HepG2 (cell line): ENCODE measurements at regions not wholly inside any gene's neighbourhood (a gene's known extent, or its start where the extent isn't known, plus 50 kb on each side); places are given as distances from the start of the nearest gene placed in this dataset.

Source experiments
- ATAC-seq: fragments of 200-7000 bp; cut with Tn5 transposase; 3 replicates; pipeline ENCODE4 v1.9.1; 2020; ENCODE audit warnings: mild to moderate bottlenecking, moderate library complexity
- BruUV-seq: library from RNA; stranded (reverse); fragments of 400-500 nt; replicated peaks from 2 replicates; lab custom pipeline; 2021; lab: Mats Ljungman, UMichigan
- CTCF ChIA-PET: fragments of 300-600 bp; formaldehyde crosslinking; extraction: SDS; loops from one replicate; lab custom pipeline; 2021; ENCODE audit warnings: low total read pairs, inconsistent platforms, low intra/inter-chr PET ratio; lab: Yijun Ruan, JAX
- POLR2A ChIA-PET: fragments of 350-600 bp; sonication (Branson Sonifier 250); formaldehyde crosslinking; loops from one replicate; lab custom pipeline; 2020; ENCODE audit warnings: antibody characterized with exemption, inconsistent platforms; lab: Yijun Ruan, JAX
- DNase-seq: peaks from one replicate; pipeline ENCODE4 v3.0.0-alpha.2; 2015; ENCODE audit warnings: low spot score
- FAIRE-seq: peaks from 3 replicates; lab custom pipeline; 2011; peaks lifted over from hg19 to GRCh38; lab: Jason Lieb, UNC
- H2AFZ ChIP-seq: one replicate; pipeline ENCODE4 v1.6.1; 2011; ENCODE audit warnings: low read length, inconsistent platforms
- H3K27ac ChIP-seq: fragments of 300-600 bp; 3 replicates; pipeline ENCODE4 v1.8.0; 2011; ENCODE audit warnings: mixed run types, mild to moderate bottlenecking, mixed read lengths, low read length, inconsistent platforms; ENCODE audit not compliant: insufficient read depth; ENCODE audit errors: extremely low read length
- H3K27me3 ChIP-seq, 2 experiments: fragments of 200-600 bp in 1 of 2; 2 replicates in 1 of 2; 3 replicates in 1 of 2; pipeline versions ENCODE4 v1.6.0 to v1.8.0; 2011; ENCODE audit warnings: low read length in 2 of 2, mild to moderate bottlenecking in 2 of 2, moderate library complexity in 2 of 2, inconsistent platforms in 1 of 2; ENCODE audit not compliant: insufficient read depth in 2 of 2, control insufficient read depth in 1 of 2
- H3K36me3 ChIP-seq, 2 experiments: fragments of 200-600 bp in 1 of 2; replicated peaks in 1 of 2; 2 replicates in 1 of 2; 3 replicates in 1 of 2; pipeline versions ENCODE4 v1.5.1 to v1.8.0; 2011; ENCODE audit warnings: low read length in 2 of 2, inconsistent platforms in 1 of 2; ENCODE audit not compliant: insufficient read depth in 2 of 2, control insufficient read depth in 1 of 2
- H3K4me1 ChIP-seq: 2 replicates; pipeline ENCODE4 v1.5.1; 2012; ENCODE audit warnings: low read length, inconsistent platforms; ENCODE audit not compliant: insufficient read depth
- H3K4me2 ChIP-seq: 2 replicates; pipeline ENCODE4 v1.6.0; 2011; ENCODE audit warnings: low read depth, low read length, inconsistent platforms
- H3K4me3 ChIP-seq, 3 experiments: fragments of 200-600 bp in 1 of 3; sonication (generic), shearing (Covaris generic) in 1 of 3; replicated peaks in 1 of 3; 2 replicates each; pipeline ENCODE4 v1.5.1; 2011 to 2016; ENCODE audit warnings: low read length in 3 of 3, inconsistent platforms in 2 of 3, low read depth in 2 of 3, mild to moderate bottlenecking in 2 of 3, control low read depth in 1 of 3, mixed read lengths in 1 of 3; ENCODE audit not compliant: insufficient read depth in 1 of 3
- H3K79me2 ChIP-seq: one replicate; pipeline ENCODE4 v1.6.1; 2011; ENCODE audit warnings: low read length, inconsistent platforms; ENCODE audit not compliant: insufficient read depth
- H3K9ac ChIP-seq: 2 replicates; pipeline ENCODE4 v1.6.0; 2011; ENCODE audit warnings: mild to moderate bottlenecking, low read depth, low read length, inconsistent platforms; ENCODE audit not compliant: insufficient read depth
- H3K9me3 ChIP-seq: 2 replicates; pipeline ENCODE4 v1.5.1; 2012; ENCODE audit warnings: mild to moderate bottlenecking, low read length
- H4K20me1 ChIP-seq: 2 replicates; pipeline ENCODE4 v1.6.0; 2011; ENCODE audit warnings: inconsistent platforms, mild to moderate bottlenecking, low read length, moderate library complexity; ENCODE audit not compliant: insufficient read depth
- ATF7 ChIP-seq, 2 experiments: fragments of 450-650 bp in 1 of 2; sonication (generic) in 1 of 2; formaldehyde crosslinking in 1 of 2; IDR thresholded peaks; 2 replicates each; pipeline versions ENCODE4 v1.4.0 to v1.6.1; 2016 to 2020; ENCODE audit warnings: antibody characterized with exemption in 1 of 2, mild to moderate bottlenecking in 1 of 2, missing genetic modification reagents in 1 of 2
- CREB1 ChIP-seq, 2 experiments: fragments of 450-650 bp in 1 of 2; IDR thresholded peaks; 2 replicates each; pipeline ENCODE4 v1.6.1; 2016 to 2017; ENCODE audit warnings: control low read depth in 1 of 2, mild to moderate bottlenecking in 1 of 2, missing compliant biosample characterization in 1 of 2, missing genetic modification characterization in 1 of 2
- DBP ChIP-seq: sonication (generic); formaldehyde crosslinking; IDR thresholded peaks from 2 replicates; pipeline ENCODE4 v1.4.0; 2020; ENCODE audit warnings: missing genetic modification reagents; ENCODE audit errors: not compliant biosample characterization
- MAFK ChIP-seq, 2 experiments: IDR thresholded peaks in 1 of 2; conservative IDR thresholded peaks in 1 of 2; 2 replicates each; pipeline ENCODE4 v1.6.1; 2011; ENCODE audit warnings: improper control_type of control experiment in 2 of 2, low read length in 2 of 2
- MXD1 ChIP-seq: sonication (generic); formaldehyde crosslinking; IDR thresholded peaks from 2 replicates; pipeline ENCODE4 v1.4.0; 2020; ENCODE audit warnings: mild to moderate bottlenecking, missing genetic modification reagents
- ZNF143 ChIP-seq: sonication (generic); formaldehyde crosslinking; IDR thresholded peaks from 2 replicates; pipeline ENCODE4 v1.4.0; 2020; ENCODE audit warnings: missing genetic modification reagents
- WGBS: methylation state at CpG from one replicate; pipeline ENCODE4 v1.1.6; 2017; ENCODE audit warnings: low lambda C conversion rate; 5-methylcytosine and 5-hydroxymethylcytosine counted together
- in situ Hi-C: cut with HindIII; loops from 2 replicates; pipeline ENCODE4 v1.10.0; 2017; ENCODE audit warnings: low pct_unique_long_range_greater_than_20kb; ENCODE audit not compliant: extremely low pct_ligation_motif_present
- intact Hi-C: fragments of 100-400 bp; cut with micrococcal nuclease; formaldehyde crosslinking; loops from one replicate; pipeline ENCODE4 v1.10.0; 2022; ENCODE audit not compliant: unreplicated experiment

GRCh38 chr16:49026566-49027181, 255.0 kb downstream of the CBLN1 start:
- Histone ChIP-seq H2AFZ (no peak overlapping the region), H4K20me1 (no peaks in the 10 kb centered on the region), H3K4me1 (no peaks in the 10 kb centered on the region), H3K27me3 (peaks cover 0 to 22% of the 10 kb centered on the region in 2 experiments; a peak in 2 of 5 replicates), H3K4me2 (no peak overlapping the region), H3K36me3 (no peaks in the 10 kb centered on the region), H3K27ac (no peak overlapping the region), H3K79me2 (no peaks in the 10 kb centered on the region), H3K9ac (no peak overlapping the region), H3K9me3 (no peaks in the 10 kb centered on the region), H3K4me3 (no peak overlapping the region)
- POLR2A ChIA-PET = no interaction called here
- WGBS = 31% methylated on average over 6 of the region's 6 CpGs
- intact Hi-C loops = no loop called here
- CTCF ChIA-PET = no interaction called here
- ATAC-seq (no peak), DNase-seq (no peak), FAIRE-seq (no peak)
- no peak for TF ChIP-seq ZNF143
- TF ChIP-seq ATF7 (IDR thresholded peaks at IDR 0.05) = 0 out of 2 replicates have a peak, but pooled peaks have one; percentile 2
- TF ChIP-seq ATF7 (CRISPR knock-in tag; IDR thresholded peaks at IDR 0.05) = no peak
- BruUV-seq = no TSS peak
- in situ Hi-C loops = no loop called here

GRCh38 chr16:49024896-49025295, 256.7 kb downstream of the CBLN1 start:
- DNase-seq (no peak), FAIRE-seq (no peak)

More at GRCh38 chr16:49024896-49025295, 256.7 kb downstream of the CBLN1 start:
- peak; percentile 40; the same call in 1 of the 3 replicates for ATAC-seq
- H3K9me3 ChIP-seq = no peaks in the 10 kb centered on the region
- POLR2A ChIA-PET = no interaction called here
- no peak overlapping the region for H3K27ac ChIP-seq
- no peak overlapping the region for H3K9ac ChIP-seq
- WGBS = 17% methylated on average over 8 of the region's 8 CpGs
- H2AFZ ChIP-seq = no peak overlapping the region
- peaks cover 0 to 26% of the 10 kb centered on the region in 2 experiments; a peak in 2 of 5 replicates for H3K27me3 ChIP-seq
- no peaks in the 10 kb centered on the region for H3K79me2 ChIP-seq
- H3K4me1 ChIP-seq = no peaks in the 10 kb centered on the region
- intact Hi-C loops = no loop called here
- H3K4me2 ChIP-seq = no peak overlapping the region
- in situ Hi-C loops = no loop called here
- TF ChIP-seq MAFK (conservative IDR thresholded peaks at IDR 0.05 in 1 of 2, IDR thresholded peaks at IDR 0.05 in 1 of 2; ENCODE audit: low read length in 2 of 2) = no peak
- no peak for TF ChIP-seq MXD1 (CRISPR knock-in tag)
- no peak for TF ChIP-seq DBP (CRISPR knock-in tag)
- peak; percentile 39; the same call in 1 of the 2 replicates for TF ChIP-seq CREB1 (IDR thresholded peaks at IDR 0.05)
- no peak for TF ChIP-seq CREB1 (CRISPR knock-in tag; IDR thresholded peaks at IDR 0.05)
- TF ChIP-seq, all 625 proteins: peak for 1
- no peak overlapping the region for H3K4me3 ChIP-seq
- H3K36me3 ChIP-seq = no peaks in the 10 kb centered on the region
- no TSS peak for BruUV-seq
- CTCF ChIA-PET = no interaction called here
- H4K20me1 ChIP-seq = no peaks in the 10 kb centered on the region
